Psoas muscle (tissue), 7 donors: ENCODE measurements at regions not wholly inside any gene's neighbourhood (a gene's known extent, or its start where the extent isn't known, plus 50 kb on each side); places are given as distances from the start of the nearest gene placed in this dataset.
"Not testable (repeated sequence)": the region's sequence is repeated elsewhere in the genome, so short reads cannot be mapped to it uniquely, and the experiment has no call there.

Experiments
- ATAC-seq, 4 donors: fragments of 200-7000 bp; cut with Tn5 transposase; one replicate each; pipeline ENCODE4 v1.9.1; 2020; ENCODE audit warnings: moderate library complexity in 3 of 4, mild to moderate bottlenecking in 2 of 4
- DNase-seq, 2 donors: peaks; one replicate each; pipeline ENCODE4 v3.0.0-alpha.2; 2020
- H3K27ac ChIP-seq: fragments of 200-600 bp; one replicate; pipeline ENCODE4 v1.8.0; 2022
- H3K27me3 ChIP-seq, 3 donors: fragments of 200-600 bp in 1 of 3; one replicate each; pipeline versions ENCODE4 v1.6.1 to v1.8.0; 2013 to 2022; ENCODE audit warnings: low read length in 2 of 3, mild to moderate bottlenecking in 2 of 3, moderate library complexity in 1 of 3; ENCODE audit not compliant: insufficient read depth in 3 of 3
- H3K36me3 ChIP-seq, 2 donors: fragments of 200-600 bp in 1 of 2; one replicate each; pipeline versions ENCODE4 v1.6.1 to v1.8.0; 2013 to 2022; ENCODE audit warnings: low read depth in 1 of 2, mild to moderate bottlenecking in 1 of 2, moderate library complexity in 1 of 2; ENCODE audit not compliant: insufficient read depth in 1 of 2
- H3K4me1 ChIP-seq: fragments of 200-600 bp; one replicate; pipeline ENCODE4 v1.8.0; 2022
- H3K4me3 ChIP-seq: fragments of 200-600 bp; one replicate; pipeline ENCODE4 v1.8.0; 2022; ENCODE audit warnings: mild to moderate bottlenecking
- H3K9me3 ChIP-seq: fragments of 200-600 bp; one replicate; pipeline ENCODE4 v1.8.0; 2022
- CTCF ChIP-seq: fragments of 200-600 bp; IDR thresholded peaks from one replicate; pipeline ENCODE4 v1.8.0; 2022; ENCODE audit warnings: antibody characterized with exemption
- WGBS, 3 donors: extraction: QIAGEN DNeasy Blood & Tissue Kit; methylation state at CpG; one replicate each; pipeline versions ENCODE4 v1.1.6 to v1.1.7; 2013; 5-methylcytosine and 5-hydroxymethylcytosine counted together
- intact Hi-C, 2 donors: fragments of 100-400 bp; cut with DNase I; formaldehyde crosslinking; loops; one replicate each; pipeline versions ENCODE4 v1.11.0 to v1.14.2; 2022
- donor health status: healthy with polysubstance abuse.
- donor health status: DM: no; HTN: no; CAD: no; lungs with moderate emphysema.
- donor health status: Bipolar disorder and iron deficiency.
- donor health status: healthy.
- donor health status: DM: yes; HTN: yes; CAD: no.
- donor health status: DM: no; HTN: no; CAD: no.
- donor health status: DM: yes; HTN: yes; CAD: no.

- Histone ChIP-seq H3K27ac (no peak overlapping the region), H3K36me3 (no peaks in the 10 kb centered on the region), H3K9me3 (no peaks in the 10 kb centered on the region), H3K4me3 (no peak overlapping the region), H3K27me3 (no peaks in the 10 kb centered on the region), H3K4me1 (no peaks in the 10 kb centered on the region)
- no peak for DNase-seq
- 87 to 94% (median 92%) methylated on average over 7 of the region's 7 CpGs for WGBS, 3 donors
- ATAC-seq = no peak
- intact Hi-C loops = no loop called here
- TF ChIP-seq CTCF = no peak
These were observed 176.9 kb upstream of the PRSS58 start for GRCh38 chr7:142434666-142435167.

GRCh38 chr7:142434133-142434532, 176.3 kb upstream of the PRSS58 start:
- intact Hi-C loops, ATAC-seq, H3K27me3 ChIP-seq, H3K9me3 ChIP-seq, H3K36me3 ChIP-seq, H3K4me1 ChIP-seq, H3K4me3 ChIP-seq, H3K27ac ChIP-seq, DNase-seq: not testable (repeated sequence)
- 51 to 70% (median 68%) methylated on average over 5 of the region's 5 CpGs for WGBS, 3 donors

GRCh38 chr7:142432377-142432776, 174.5 kb upstream of the PRSS58 start:
- intact Hi-C loops = no loop called here
- Histone ChIP-seq H3K36me3 (no peaks in the 10 kb centered on the region), H3K27ac (no peak overlapping the region), H3K27me3 (no peaks in the 10 kb centered on the region), H3K9me3 (no peaks in the 10 kb centered on the region), H3K4me3 (no peak overlapping the region), H3K4me1 (no peaks in the 10 kb centered on the region)
- 78 to 92% (median 82%) methylated on average over 2 of the region's 2 CpGs for WGBS, 3 donors
- ATAC-seq (no peak), DNase-seq (no peak)
- no peak for TF ChIP-seq CTCF

GRCh38 chr7:142431491-142431890, 173.6 kb upstream of the PRSS58 start:
- intact Hi-C loops = no loop called here
- H3K27ac ChIP-seq = no peak overlapping the region
- H3K27me3 ChIP-seq = no peaks in the 10 kb centered on the region
- TF ChIP-seq CTCF = no peak
- H3K4me3 ChIP-seq = no peak overlapping the region
- H3K9me3 ChIP-seq = no peaks in the 10 kb centered on the region
- DNase-seq = no peak
- no peaks in the 10 kb centered on the region for H3K36me3 ChIP-seq
- ATAC-seq = no peak
- no peaks in the 10 kb centered on the region for H3K4me1 ChIP-seq
- WGBS, 3 donors = 77 to 83% (median 83%) methylated on average over 2 of the region's 2 CpGs

GRCh38 chr7:142428094-142428493, 170.2 kb upstream of the PRSS58 start:
- intact Hi-C loops = no loop called here
- no peak for DNase-seq
- no peak overlapping the region for H3K27ac ChIP-seq
- no peaks in the 10 kb centered on the region for H3K9me3 ChIP-seq
- no peak for TF ChIP-seq CTCF
- no peaks in the 10 kb centered on the region for H3K27me3 ChIP-seq
- no peak for ATAC-seq
- no peak overlapping the region for H3K4me3 ChIP-seq
- H3K36me3 ChIP-seq = no peaks in the 10 kb centered on the region
- H3K4me1 ChIP-seq = no peaks in the 10 kb centered on the region
- 66 to 72% (median 69%) methylated on average over 2 of the region's 2 CpGs for WGBS, 3 donors
